ENCODE measurements at regions not wholly inside any gene's neighbourhood (a gene's known extent, or its start where the extent isn't known, plus 50 kb on each side); places are given as distances from the start of the nearest gene placed in this dataset.

- no peak for DNase-seq (ENCODE audit: low spot score)
Observed at GRCh38 chr6:137353842-137354397, 134.7 kb upstream of the IFNGR1 start.

- no peak for DNase-seq (ENCODE audit: low spot score)
Observed at GRCh38 chr6:137353346-137353745, 134.2 kb upstream of the IFNGR1 start.

GRCh38 chr6:137352859-137353258 lies 133.7 kb upstream of the IFNGR1 start:
- no peak for DNase-seq (ENCODE audit: low spot score)

DNA sequence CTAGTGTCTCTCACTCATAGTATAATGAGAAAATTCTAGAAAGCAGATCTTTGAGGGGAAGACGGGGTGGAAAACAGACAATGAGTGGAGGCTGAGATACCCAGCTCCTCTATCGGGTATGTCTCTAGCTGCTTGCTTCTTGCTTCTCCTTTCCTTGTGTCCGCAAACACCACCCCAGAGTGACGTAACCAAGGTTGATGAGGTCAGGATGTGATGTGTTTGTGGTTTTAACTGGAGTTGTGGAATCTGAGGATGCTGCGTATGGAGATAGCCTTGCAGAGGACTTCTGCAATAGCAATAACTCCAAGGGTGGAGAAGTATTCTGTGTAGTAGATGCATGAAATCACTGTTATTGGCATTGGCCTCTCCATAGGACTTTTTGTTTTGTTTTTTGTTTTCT lies 132.7 kb upstream of the IFNGR1 start:
- DNase-seq (ENCODE audit: low spot score), result no peak

DNA sequence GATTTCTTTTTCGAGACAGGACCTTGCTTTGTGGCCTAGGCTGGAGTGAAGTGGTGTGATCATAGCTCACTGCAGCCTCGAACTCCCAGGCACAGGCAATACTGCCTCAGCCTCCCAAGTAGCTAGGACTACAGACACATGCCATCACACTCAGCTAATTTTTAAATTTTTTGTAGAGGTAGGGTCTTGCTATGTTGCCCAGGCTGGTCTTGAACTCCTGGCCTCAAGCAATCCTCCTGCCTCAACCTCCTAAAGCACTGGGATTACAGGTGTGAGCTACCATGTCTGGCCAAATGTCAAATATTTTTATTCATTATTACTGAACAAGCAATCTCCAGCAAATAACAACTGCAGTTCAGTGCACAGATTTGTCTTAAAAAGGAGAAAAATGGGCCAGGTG lies 131.7 kb upstream of the IFNGR1 start:
- no peak for DNase-seq (ENCODE audit: low spot score)

GRCh38 chr6:137349856-137350830 lies 131.0 kb upstream of the IFNGR1 start:
- no peak for DNase-seq (ENCODE audit: low spot score)

- DNase-seq (ENCODE audit: low spot score), result no peak
Observed at GRCh38 chr6:137348777-137349176, 129.6 kb upstream of the IFNGR1 start.

DNA sequence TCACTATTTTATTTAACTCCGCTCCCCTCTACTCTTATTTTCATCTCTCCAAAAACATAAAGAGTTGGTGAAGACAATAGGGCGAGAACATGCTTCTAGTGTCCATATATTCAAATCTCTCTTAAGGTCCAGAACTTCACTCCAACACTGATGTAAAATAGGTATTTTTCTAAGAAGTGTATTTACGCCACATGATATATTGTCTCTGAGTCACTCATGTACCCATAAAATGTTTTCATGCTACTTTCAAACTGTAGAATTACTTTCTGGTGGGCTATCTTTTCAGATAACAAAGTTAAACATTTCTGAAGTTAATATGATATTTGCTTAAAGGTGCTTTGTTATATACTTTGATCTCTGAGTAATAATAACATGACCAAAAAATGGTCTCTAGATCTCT lies 124.1 kb upstream of the IFNGR1 start:
- no peak for DNase-seq (ENCODE audit: low spot score)

DNA sequence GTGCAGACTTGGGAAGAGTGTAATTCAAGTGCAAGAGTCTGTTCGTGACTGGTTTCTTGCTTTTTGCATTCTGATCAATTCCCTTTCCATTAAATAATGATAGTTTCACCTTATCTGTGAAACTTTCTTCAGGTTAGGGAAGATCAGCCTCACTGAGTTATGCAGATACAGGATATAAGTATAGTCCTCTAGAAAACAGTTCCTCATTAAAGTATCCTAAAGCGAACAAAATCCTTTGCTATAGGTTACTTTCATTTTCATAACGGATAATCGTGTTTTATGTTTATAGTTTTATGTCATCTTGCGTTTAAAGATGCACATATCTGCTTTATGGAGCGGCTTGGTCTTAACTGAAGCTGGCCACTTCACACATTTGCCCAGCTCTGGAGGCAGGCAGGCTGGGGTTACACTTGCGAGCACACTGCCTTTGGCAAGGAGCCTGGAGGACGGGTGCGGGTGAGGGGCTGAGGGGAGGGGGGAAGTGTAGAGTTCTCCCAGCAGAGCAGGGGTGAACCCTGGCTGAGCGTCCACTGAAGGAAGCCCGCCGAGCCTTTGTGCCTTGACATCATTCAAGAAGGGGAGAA lies 123.5 kb upstream of the IFNGR1 start:
- DNase-seq (ENCODE audit: low spot score), result no peak

DNA sequence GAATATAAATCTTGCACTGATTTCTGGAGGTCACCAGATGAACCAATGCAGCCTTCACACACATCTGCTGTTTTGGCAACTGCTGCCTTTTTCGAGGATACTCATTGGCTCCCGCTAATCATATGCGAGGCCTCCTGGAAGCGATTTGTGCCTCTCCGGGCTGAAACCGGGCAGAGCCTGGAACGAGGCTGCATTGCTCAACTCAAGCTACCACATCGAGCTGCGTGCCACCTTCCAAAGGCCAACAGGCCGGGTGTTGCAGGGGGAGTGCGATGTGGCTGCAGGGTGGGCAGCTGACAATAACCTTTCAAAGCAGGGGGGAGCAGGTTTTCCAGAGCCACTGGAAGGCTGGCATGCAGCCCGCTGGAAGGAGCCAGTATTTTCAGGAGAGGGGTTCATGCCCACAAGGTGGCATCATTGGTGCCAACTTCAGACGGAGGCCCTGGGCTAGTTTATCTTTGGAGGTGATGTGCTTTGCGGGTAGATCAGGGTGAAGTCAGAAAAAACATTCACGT lies 122.6 kb upstream of the IFNGR1 start:
- peak; percentile 56 for DNase-seq (ENCODE audit: low spot score)

- no peak for DNase-seq (ENCODE audit: low spot score)
Observed at GRCh38 chr6:137339929-137340559, 120.9 kb upstream of the IFNGR1 start.

DNA sequence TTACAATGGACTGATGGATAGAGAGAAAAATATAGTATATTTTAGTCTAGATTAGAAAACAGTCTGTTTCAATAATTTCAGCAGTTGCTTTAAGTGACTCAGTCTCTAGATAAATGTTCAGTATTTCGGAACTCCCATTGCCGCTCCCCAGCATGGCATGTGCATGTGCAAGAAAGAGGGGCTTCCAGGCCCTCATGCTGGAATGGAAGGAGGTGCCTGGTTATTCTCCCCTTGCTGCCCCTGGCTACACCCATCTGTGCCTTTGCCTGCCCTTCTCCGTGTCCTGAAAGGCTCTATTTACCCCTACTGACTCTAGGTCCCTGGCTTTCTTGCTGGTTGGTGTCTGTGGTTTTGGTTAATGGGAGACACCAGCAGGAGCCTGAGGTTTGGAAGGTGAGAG lies 115.7 kb upstream of the IFNGR1 start:
- DNase-seq (ENCODE audit: low spot score), result no peak

GRCh38 chr6:137334094-137334493 lies 114.9 kb upstream of the IFNGR1 start:
- DNase-seq (ENCODE audit: low spot score), result no peak

DNA sequence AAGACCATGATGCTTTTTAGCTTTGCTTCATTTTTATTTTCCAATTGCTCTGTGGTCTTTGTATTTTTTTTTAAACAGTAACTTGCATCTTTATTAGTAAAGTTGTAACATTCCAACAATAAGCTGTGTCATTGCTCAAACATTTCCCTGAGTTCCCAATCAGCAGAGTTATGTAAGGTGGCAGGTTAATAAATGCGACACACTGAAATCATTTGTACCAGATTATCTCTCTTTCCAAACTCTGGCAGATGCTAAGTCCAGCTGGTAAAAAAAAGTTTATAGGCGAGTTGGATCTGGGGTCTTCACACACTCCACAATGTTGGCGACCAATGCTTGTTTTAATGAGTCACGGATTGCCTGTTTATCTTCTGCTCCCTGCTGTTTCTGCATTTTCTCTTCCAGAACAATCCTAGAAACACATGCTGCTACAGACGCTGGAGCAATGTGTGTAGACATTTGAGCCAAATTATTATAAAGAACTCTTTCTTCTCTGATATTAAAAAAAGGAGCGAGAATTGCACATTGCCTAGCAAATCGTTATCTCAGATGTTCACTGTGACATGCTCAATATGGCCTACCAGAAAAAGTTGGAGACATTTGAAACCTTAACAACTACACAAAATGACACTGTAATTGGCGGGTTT lies 113.6 kb upstream of the IFNGR1 start:
- no peak for DNase-seq (ENCODE audit: low spot score)

GRCh38 chr6:137323860-137324259 lies 104.7 kb upstream of the IFNGR1 start:
- no peak for DNase-seq (ENCODE audit: low spot score)

- DNase-seq (ENCODE audit: low spot score), result no peak
Observed at GRCh38 chr6:137320271-137320670, 101.1 kb upstream of the IFNGR1 start.

DNA sequence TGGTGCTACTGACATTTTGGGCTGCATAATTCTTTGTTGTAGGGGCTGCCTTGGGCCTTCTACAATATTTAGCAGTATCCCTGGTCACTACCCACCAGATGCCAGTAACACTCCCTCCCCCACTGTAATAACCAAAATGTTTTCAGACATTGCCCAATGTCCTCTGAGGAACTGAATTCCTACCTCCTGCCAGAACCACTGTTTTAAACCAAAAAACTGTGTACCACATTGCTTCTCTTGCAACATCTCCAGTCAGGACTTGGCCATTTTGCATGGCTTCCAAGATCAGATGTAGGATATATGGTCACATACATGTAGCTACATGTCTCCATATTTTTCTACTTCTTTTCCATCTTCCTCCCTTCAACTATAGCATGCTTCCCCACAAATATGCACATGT lies 97.4 kb upstream of the IFNGR1 start:
- DNase-seq (ENCODE audit: low spot score), result no peak

DNA sequence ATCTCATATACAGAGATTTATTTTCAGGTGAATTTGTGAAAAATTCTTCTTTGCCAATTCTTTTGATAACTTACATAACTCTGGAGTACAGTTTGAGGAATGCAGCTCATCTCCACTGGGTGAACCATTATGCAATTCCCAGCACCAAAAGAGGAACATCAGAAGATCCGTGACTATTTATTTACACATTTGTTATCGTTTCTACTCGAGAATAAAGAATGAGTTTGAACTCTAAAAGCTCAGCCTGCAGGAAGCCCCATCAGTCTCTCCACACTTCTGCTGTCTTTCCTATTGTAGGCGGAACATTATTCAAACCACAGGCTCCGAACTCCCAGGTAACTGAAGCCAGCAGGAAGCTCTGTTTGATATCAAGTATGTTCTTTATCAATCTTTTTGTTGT lies 95.9 kb upstream of the IFNGR1 start:
- no peak for DNase-seq (ENCODE audit: low spot score)

DNA sequence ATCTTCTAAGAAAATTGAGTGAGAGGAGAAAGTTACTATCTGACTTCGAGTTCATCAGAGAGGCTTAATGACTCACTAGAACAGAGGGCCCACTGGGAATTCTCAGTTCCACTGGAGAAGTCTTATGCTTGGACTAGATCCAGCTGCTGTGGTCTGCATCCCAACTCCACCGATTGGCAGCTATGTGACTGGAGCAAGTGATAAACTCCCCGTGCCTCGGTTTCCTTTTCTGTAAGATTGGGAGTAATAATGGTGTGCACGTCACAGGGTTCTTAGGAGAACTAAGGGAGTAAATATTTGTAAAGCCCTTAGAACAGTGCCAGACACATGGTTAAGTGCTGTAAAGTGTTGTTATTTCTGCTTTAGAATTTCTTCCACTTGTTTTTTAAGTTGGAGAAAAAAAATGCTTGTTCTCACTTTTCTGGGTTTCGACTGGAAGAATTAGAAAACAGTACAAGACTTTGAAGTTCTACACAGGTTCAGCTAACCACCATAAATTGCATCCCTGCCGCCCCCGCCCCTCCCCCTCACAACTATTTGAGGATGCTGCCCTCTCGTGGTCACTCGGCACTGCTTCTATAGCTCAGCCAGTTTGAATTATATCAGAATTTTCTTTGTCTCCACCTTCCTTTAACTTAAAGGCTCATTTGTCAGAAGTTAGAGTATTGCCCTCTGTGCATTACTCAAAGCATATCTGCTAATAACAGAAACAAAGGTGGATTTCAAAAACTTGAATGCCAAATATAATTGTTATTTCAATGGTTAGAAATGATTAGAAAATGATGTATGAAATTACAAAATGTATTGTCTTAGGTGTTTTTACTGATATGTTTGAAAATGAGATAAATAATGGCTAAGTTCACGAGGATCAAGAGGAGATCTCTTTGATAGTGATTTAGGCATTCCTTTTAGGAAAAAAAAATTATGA lies 95.0 kb upstream of the IFNGR1 start:
- peak; percentile 78 for DNase-seq (ENCODE audit: low spot score)

- DNase-seq (ENCODE audit: low spot score), result no peak
Observed at GRCh38 chr6:137313211-137313610, 94.0 kb upstream of the IFNGR1 start.

GRCh38 chr6:137311940-137312339 lies 92.8 kb upstream of the IFNGR1 start:
- DNase-seq (ENCODE audit: low spot score), result no peak

Measured in ecto neural progenitor cell (in vitro differentiated cells).